GM23338 (cell line): ENCODE measurements at regions not wholly inside any gene's neighbourhood (a gene's known extent, or its start where the extent isn't known, plus 50 kb on each side); places are given as distances from the start of the nearest gene placed in this dataset.

Experiments used
- ATAC-seq: fragments of 200-7000 bp; cut with Tn5 transposase; 3 replicates; pipeline ENCODE4 v1.9.1; 2020
- DNase-seq: peaks from one replicate; pipeline ENCODE4 v3.0.0-alpha.2; 2015; ENCODE audit warnings: low spot score
- H2AFZ ChIP-seq: fragments of 200-600 bp; sonication (generic); 2 replicates; pipeline ENCODE4 v1.8.0; 2016; ENCODE audit warnings: antibody characterized with exemption, mild to moderate bottlenecking, moderate library complexity
- H3F3A ChIP-seq: fragments of 200-600 bp; sonication (generic); replicated peaks from 2 replicates; pipeline ENCODE4 v1.8.0; 2017; ENCODE audit warnings: antibody characterized with exemption, mixed run types, low read depth
- H3K27ac ChIP-seq: fragments of 200-600 bp; sonication (generic); 2 replicates; pipeline ENCODE4 v1.6.1; 2016; ENCODE audit warnings: low read depth
- H3K27me3 ChIP-seq: fragments of 200-600 bp; sonication (generic); 2 replicates; pipeline ENCODE4 v1.8.0; 2016; ENCODE audit warnings: mild to moderate bottlenecking, mixed run types, moderate library complexity; ENCODE audit not compliant: insufficient read depth
- H3K36me3 ChIP-seq: fragments of 200-600 bp; sonication (generic); 2 replicates; pipeline ENCODE4 v1.8.0; 2016; ENCODE audit warnings: mild to moderate bottlenecking; ENCODE audit not compliant: insufficient read depth
- H3K4me1 ChIP-seq: fragments of 200-600 bp; sonication (generic); 2 replicates; pipeline ENCODE4 v1.8.0; 2016; ENCODE audit warnings: mild to moderate bottlenecking, moderate library complexity; ENCODE audit not compliant: insufficient read depth
- H3K4me2 ChIP-seq: fragments of 200-600 bp; sonication (generic); 2 replicates; pipeline ENCODE4 v1.7.1; 2017; ENCODE audit warnings: mixed run types
- H3K4me3 ChIP-seq: fragments of 200-600 bp; sonication (generic); 2 replicates; pipeline ENCODE4 v1.6.1; 2016; ENCODE audit warnings: mixed run types
- H3K79me2 ChIP-seq: fragments of 200-600 bp; sonication (generic); replicated peaks from 2 replicates; pipeline ENCODE4 v1.8.0; 2017; ENCODE audit warnings: mild to moderate bottlenecking; ENCODE audit not compliant: insufficient read depth
- H3K9me2 ChIP-seq: fragments of 200-600 bp; sonication (generic); 2 replicates; pipeline ENCODE4 v1.8.0; 2017; ENCODE audit not compliant: insufficient read depth
- H4K20me1 ChIP-seq: fragments of 200-600 bp; sonication (generic); replicated peaks from 2 replicates; pipeline ENCODE4 v1.8.0; 2017; ENCODE audit warnings: mild to moderate bottlenecking; ENCODE audit not compliant: insufficient read depth
- H3K27ac Mint-ChIP-seq: 2 replicates; pipeline ENCODE4 v1.8.0; 2020; ENCODE audit warnings: inconsistent platforms, mild to moderate bottlenecking, moderate library complexity, mixed read lengths
- H3K27me3 Mint-ChIP-seq: 3 replicates; pipeline ENCODE4 v1.8.0; 2022; ENCODE audit warnings: low read depth, mild to moderate bottlenecking, moderate library complexity, mixed read lengths, inconsistent platforms; ENCODE audit not compliant: insufficient read depth, poor library complexity
- H3K36me3 Mint-ChIP-seq: 3 replicates; pipeline ENCODE4 v1.8.0; 2021; ENCODE audit warnings: low read depth, mild to moderate bottlenecking, inconsistent platforms, moderate library complexity, mixed read lengths
- H3K4me1 Mint-ChIP-seq: 3 replicates; pipeline ENCODE4 v1.8.0; 2020; ENCODE audit warnings: mild to moderate bottlenecking, inconsistent platforms, mixed read lengths
- H3K4me3 Mint-ChIP-seq: 3 replicates; pipeline ENCODE4 v1.8.0; 2021; ENCODE audit warnings: moderate library complexity, mild to moderate bottlenecking, inconsistent platforms, mixed read lengths
- H3K9me3 Mint-ChIP-seq: 3 replicates; pipeline ENCODE4 v1.8.0; 2020; ENCODE audit warnings: moderate library complexity, mild to moderate bottlenecking, inconsistent platforms, mixed read lengths
- CREB1 ChIP-seq: fragments of 250-450 bp; sonication (Bioruptor Pico); IDR thresholded peaks from 2 replicates; pipeline ENCODE4 v1.5.0; 2020; ENCODE audit warnings: low read depth, mild to moderate bottlenecking, moderate library complexity
- CTCF ChIP-seq, 2 experiments: fragments of 200-600 bp in 1 of 2; sonication (generic) in 1 of 2; conservative IDR thresholded peaks; 2 replicates each; pipeline versions ENCODE4 v1.5.1 to v1.6.1; 2016 to 2017; ENCODE audit warnings: antibody characterized with exemption in 2 of 2, low read depth in 2 of 2, mild to moderate bottlenecking in 2 of 2, moderate library complexity in 1 of 2
- ETS1 ChIP-seq: IDR thresholded peaks from 2 replicates; pipeline ENCODE4 v1.6.1; 2016; ENCODE audit warnings: antibody characterized with exemption
- EZH2 ChIP-seq: fragments of 200-600 bp; sonication (generic); IDR thresholded peaks from one replicate; pipeline ENCODE4 v1.8.0; 2017; ENCODE audit warnings: antibody characterized with exemption, mild to moderate bottlenecking, low read depth; ENCODE audit not compliant: unreplicated experiment
- EZH2phosphoT487 ChIP-seq: fragments of 200-600 bp; sonication (generic); IDR thresholded peaks from one replicate; pipeline ENCODE4 v1.8.1; 2018; ENCODE audit warnings: antibody characterized with exemption; ENCODE audit not compliant: unreplicated experiment
- JUNB ChIP-seq: IDR thresholded peaks from one replicate; pipeline ENCODE4 v1.6.1; 2016; ENCODE audit warnings: antibody characterized with exemption; ENCODE audit not compliant: unreplicated experiment
- NANOG ChIP-seq: IDR thresholded peaks from 2 replicates; pipeline ENCODE4 v1.6.1; 2016; ENCODE audit warnings: antibody characterized with exemption, borderline replicate concordance
- POLR2AphosphoS5 ChIP-seq: IDR thresholded peaks from 2 replicates; pipeline ENCODE4 v1.6.1; 2016; ENCODE audit warnings: antibody characterized with exemption, low read depth
- REST ChIP-seq: IDR thresholded peaks from one replicate; pipeline ENCODE4 v1.6.1; 2018; ENCODE audit warnings: antibody characterized with exemption; ENCODE audit not compliant: unreplicated experiment
- STAT1 ChIP-seq: IDR thresholded peaks from one replicate; pipeline ENCODE4 v1.6.1; 2016; ENCODE audit warnings: antibody characterized with exemption; ENCODE audit not compliant: unreplicated experiment
- ZNF114 ChIP-seq: fragments of 250-450 bp; sonication (Bioruptor Pico); IDR thresholded peaks from 2 replicates; pipeline ENCODE4 v1.5.0; 2020; ENCODE audit warnings: mild to moderate bottlenecking, moderate library complexity
- ZNF331 ChIP-seq: fragments of 250-450 bp; sonication (Bioruptor Pico); IDR thresholded peaks from 2 replicates; pipeline ENCODE4 v1.5.0; 2020; ENCODE audit warnings: low read depth, mild to moderate bottlenecking, moderate library complexity
- ZNF462 ChIP-seq: fragments of 250-450 bp; sonication (Bioruptor Pico); IDR thresholded peaks from 2 replicates; pipeline ENCODE4 v1.5.0; 2020; ENCODE audit warnings: mild to moderate bottlenecking, moderate library complexity

GRCh38 chr1:113269168-113269963 is 120.9 kb upstream of the MAGI3 start:
- no peak overlapping the region for H2AFZ ChIP-seq
- no peak overlapping the region for H3K27ac Mint-ChIP-seq
- peaks cover 2% of the 10 kb centered on the region for H3K27me3 Mint-ChIP-seq
- no peaks in the 10 kb centered on the region for H3K27me3 ChIP-seq
- H3K4me1 Mint-ChIP-seq = no peaks in the 10 kb centered on the region
- H3K4me3 Mint-ChIP-seq = no peak overlapping the region
- no peaks in the 10 kb centered on the region for H3F3A ChIP-seq
- no peaks in the 10 kb centered on the region for H3K79me2 ChIP-seq
- no peak overlapping the region for H3K4me2 ChIP-seq
- no peak overlapping the region for H3K27ac ChIP-seq
- H4K20me1 ChIP-seq = no peaks in the 10 kb centered on the region
- peaks cover 12% of the 10 kb centered on the region; the same call in 1 of the 2 replicates for H3K9me2 ChIP-seq
- TF ChIP-seq CREB1 (CRISPR knock-in tag) = no peak
- TF ChIP-seq NANOG = no peak
- TF ChIP-seq ETS1 = no peak
- TF ChIP-seq JUNB = no peak
- TF ChIP-seq CTCF (conservative IDR thresholded peaks at IDR 0.05; ENCODE audit: low read depth in 2 of 2) = no peak
- TF ChIP-seq REST = no peak
- no peak for TF ChIP-seq STAT1
- no peak for TF ChIP-seq ZNF114 (CRISPR knock-in tag)
- no peak for TF ChIP-seq POLR2AphosphoS5
- no peak for TF ChIP-seq ZNF462 (CRISPR knock-in tag)
- no peak for TF ChIP-seq ZNF331 (CRISPR knock-in tag)
- no peak for TF ChIP-seq EZH2
- no peak for TF ChIP-seq EZH2phosphoT487
- no peak overlapping the region for H3K4me3 ChIP-seq
- ATAC-seq (no peak), DNase-seq (no peak)
- H3K36me3 Mint-ChIP-seq = no peaks in the 10 kb centered on the region
- no peaks in the 10 kb centered on the region for H3K9me3 Mint-ChIP-seq
- H3K36me3 ChIP-seq = no peaks in the 10 kb centered on the region
- H3K4me1 ChIP-seq = no peaks in the 10 kb centered on the region
